ENCODE measurements at regions not wholly inside any gene's neighbourhood (a gene's known extent, or its start where the extent isn't known, plus 50 kb on each side); places are given as distances from the start of the nearest gene placed in this dataset.

GRCh38 chr9:99556998-99557397 lies 264.7 kb upstream of the NR4A3 start:
- Histone ChIP-seq H3K9me3 (no peaks in the 10 kb centered on the region), H3K27ac (no peak overlapping the region), H3K4me1 (no peaks in the 10 kb centered on the region), H3K4me3 (no peak overlapping the region), H3K36me3 (no peaks in the 10 kb centered on the region), H3K27me3 (no peaks in the 10 kb centered on the region)
- intact Hi-C loops (cut with DNase I), result no loop called here
- no peak for TF ChIP-seq CTCF (IDR thresholded peaks at IDR 0.05)
- no peak for ATAC-seq
- no peak for DNase-seq

GRCh38 chr9:99557816-99558215 lies 263.9 kb upstream of the NR4A3 start:
- no peaks in the 10 kb centered on the region for H3K9me3 ChIP-seq
- no peak overlapping the region for H3K4me3 ChIP-seq
- no peaks in the 10 kb centered on the region for H3K36me3 ChIP-seq
- no peaks in the 10 kb centered on the region for H3K27me3 ChIP-seq
- ATAC-seq, result no peak
- no peak overlapping the region for H3K27ac ChIP-seq
- TF ChIP-seq CTCF (IDR thresholded peaks at IDR 0.05), result no peak
- intact Hi-C loops (cut with DNase I), result no loop called here
- no peak for DNase-seq
- H3K4me1 ChIP-seq, result no peaks in the 10 kb centered on the region

GRCh38 chr9:99559776-99560175 lies 261.9 kb upstream of the NR4A3 start:
- no peak overlapping the region for H3K27ac ChIP-seq
- intact Hi-C loops (cut with DNase I), result no loop called here
- H3K4me3 ChIP-seq, result no peak overlapping the region

DNA sequence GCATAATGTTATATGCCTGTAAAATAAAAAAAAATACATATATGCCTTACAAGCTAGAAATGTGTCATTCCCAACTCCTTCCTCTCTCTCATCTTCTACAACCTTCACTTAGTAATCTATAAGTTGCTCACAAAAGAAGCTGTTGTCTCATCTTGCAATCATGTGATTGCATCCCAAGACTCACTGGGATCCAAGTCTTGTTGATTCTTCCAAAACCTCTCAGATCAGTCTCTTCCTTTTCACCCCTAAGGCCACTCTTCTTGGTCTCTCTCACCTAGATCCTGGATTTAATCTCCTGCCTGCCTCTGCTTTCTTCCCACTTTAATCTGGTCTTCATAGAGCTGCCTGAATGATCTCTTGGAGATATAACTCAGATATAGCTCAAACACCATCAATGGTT lies 261.1 kb upstream of the NR4A3 start:
- no peak for DNase-seq
- no peak for ATAC-seq
- H3K9me3 ChIP-seq, result no peaks in the 10 kb centered on the region
- H3K27me3 ChIP-seq, result no peaks in the 10 kb centered on the region
- H3K27ac ChIP-seq, result no peak overlapping the region
- no peaks in the 10 kb centered on the region for H3K36me3 ChIP-seq
- no peak overlapping the region for H3K4me3 ChIP-seq
- no peaks in the 10 kb centered on the region for H3K4me1 ChIP-seq
- TF ChIP-seq CTCF (IDR thresholded peaks at IDR 0.05), result no peak
- intact Hi-C loops (cut with DNase I), result no loop called here

More at GRCh38 chr9:99559776-99560175, 261.9 kb upstream of the NR4A3 start:
- no peak for ATAC-seq
- Histone ChIP-seq H3K27me3 (no peaks in the 10 kb centered on the region), H3K4me1 (no peaks in the 10 kb centered on the region), H3K36me3 (no peaks in the 10 kb centered on the region), H3K9me3 (no peaks in the 10 kb centered on the region)
- TF ChIP-seq CTCF (IDR thresholded peaks at IDR 0.05), result no peak
- DNase-seq, result no peak

DNA sequence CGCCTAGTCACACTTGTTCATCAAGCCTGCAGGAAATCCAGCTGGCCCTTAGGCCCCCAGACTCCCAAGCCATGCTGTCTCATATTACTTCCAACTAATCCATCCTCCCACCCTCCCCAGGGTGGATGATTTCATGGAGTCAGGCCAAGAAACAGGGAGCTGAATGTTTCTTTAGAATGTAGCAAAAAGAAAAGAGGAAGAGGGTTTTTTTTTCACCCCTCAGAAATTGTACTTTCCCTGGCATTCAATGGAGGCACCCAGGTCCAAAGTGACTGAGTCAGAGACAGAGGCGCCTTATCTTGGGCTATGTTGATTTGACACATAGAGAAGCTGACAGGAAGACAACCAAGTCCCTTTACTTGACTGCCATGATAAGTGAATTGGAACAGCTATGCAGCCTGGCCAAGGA lies 260.2 kb upstream of the NR4A3 start:
- no peak overlapping the region for H3K27ac ChIP-seq
- H3K9me3 ChIP-seq, result no peaks in the 10 kb centered on the region
- no peak overlapping the region for H3K4me3 ChIP-seq
- no peak for ATAC-seq
- TF ChIP-seq CTCF (IDR thresholded peaks at IDR 0.05), result no peak
- DNase-seq, result no peak
- intact Hi-C loops (cut with DNase I), result no loop called here
- H3K27me3 ChIP-seq, result no peaks in the 10 kb centered on the region
- no peaks in the 10 kb centered on the region for H3K4me1 ChIP-seq
- H3K36me3 ChIP-seq, result no peaks in the 10 kb centered on the region

All from left lung (tissue), 4 donors.